ENCODE measurements at regions not wholly inside any gene's neighbourhood (a gene's known extent, or its start where the extent isn't known, plus 50 kb on each side); places are given as distances from the start of the nearest gene placed in this dataset.

GRCh38 chr5:35339006-35339405, 108.7 kb upstream of the PRLR start:
- no peaks in the 10 kb centered on the region for H3K27me3 ChIP-seq (ENCODE audit: low read depth)
- ATAC-seq (no peak), DNase-seq (no peak)
- TF ChIP-seq CTCF (IDR thresholded peaks at IDR 0.05): no peak
- no peak overlapping the region for H3K4me3 ChIP-seq
- intact Hi-C loops (cut with DNase I): no loop called here
- H3K36me3 ChIP-seq: no peaks in the 10 kb centered on the region
- no peak overlapping the region for H3K27ac ChIP-seq
- no peaks in the 10 kb centered on the region for H3K4me1 ChIP-seq
- H3K9me3 ChIP-seq: no peaks in the 10 kb centered on the region

GRCh38 chr5:35338157-35338453, 107.8 kb upstream of the PRLR start:
- no peak for TF ChIP-seq CTCF (IDR thresholded peaks at IDR 0.05)
- H3K27ac ChIP-seq: no peak overlapping the region
- no peaks in the 10 kb centered on the region for H3K27me3 ChIP-seq (ENCODE audit: low read depth)
- no peak for ATAC-seq
- H3K4me3 ChIP-seq: no peak overlapping the region
- H3K9me3 ChIP-seq: no peaks in the 10 kb centered on the region
- DNase-seq: no peak
- intact Hi-C loops (cut with DNase I): no loop called here
- no peaks in the 10 kb centered on the region for H3K36me3 ChIP-seq
- H3K4me1 ChIP-seq: no peaks in the 10 kb centered on the region

GRCh38 chr5:35337340-35338156, 107.3 kb upstream of the PRLR start:
- intact Hi-C loops (cut with DNase I): no loop called here
- no peaks in the 10 kb centered on the region for H3K27me3 ChIP-seq (ENCODE audit: low read depth)
- ATAC-seq: no peak

GRCh38 chr5:35336230-35336629, 105.9 kb upstream of the PRLR start:
- DNase-seq (no peak), ATAC-seq (no peak)
- H3K27ac ChIP-seq: no peak overlapping the region
- intact Hi-C loops (cut with DNase I): no loop called here
- no peaks in the 10 kb centered on the region for H3K27me3 ChIP-seq (ENCODE audit: low read depth)
- TF ChIP-seq CTCF (IDR thresholded peaks at IDR 0.05): no peak
- H3K36me3 ChIP-seq: no peaks in the 10 kb centered on the region
- no peaks in the 10 kb centered on the region for H3K9me3 ChIP-seq
- H3K4me1 ChIP-seq: no peaks in the 10 kb centered on the region
- no peak overlapping the region for H3K4me3 ChIP-seq

More at GRCh38 chr5:35337340-35338156, 107.3 kb upstream of the PRLR start:
- no peak for DNase-seq
- Histone ChIP-seq H3K9me3 (no peaks in the 10 kb centered on the region), H3K4me3 (no peak overlapping the region), H3K27ac (no peak overlapping the region), H3K36me3 (no peaks in the 10 kb centered on the region), H3K4me1 (no peaks in the 10 kb centered on the region)
- no peak for TF ChIP-seq CTCF (IDR thresholded peaks at IDR 0.05)

GRCh38 chr5:35335752-35336151, 105.5 kb upstream of the PRLR start:
- TF ChIP-seq CTCF (IDR thresholded peaks at IDR 0.05): no peak
- no peak for ATAC-seq
- no peak overlapping the region for H3K27ac ChIP-seq

More at GRCh38 chr5:35335752-35336151, 105.5 kb upstream of the PRLR start:
- no peaks in the 10 kb centered on the region for H3K27me3 ChIP-seq (ENCODE audit: low read depth)
- no peaks in the 10 kb centered on the region for H3K36me3 ChIP-seq
- H3K4me3 ChIP-seq: no peak overlapping the region
- intact Hi-C loops (cut with DNase I): no loop called here
- H3K9me3 ChIP-seq: no peaks in the 10 kb centered on the region
- H3K4me1 ChIP-seq: no peaks in the 10 kb centered on the region
- DNase-seq: no peak

All from lower lobe of right lung (tissue), 2 donors.